ENCODE measurements at regions not wholly inside any gene's neighbourhood (a gene's known extent, or its start where the extent isn't known, plus 50 kb on each side); places are given as distances from the start of the nearest gene placed in this dataset.

DNA sequence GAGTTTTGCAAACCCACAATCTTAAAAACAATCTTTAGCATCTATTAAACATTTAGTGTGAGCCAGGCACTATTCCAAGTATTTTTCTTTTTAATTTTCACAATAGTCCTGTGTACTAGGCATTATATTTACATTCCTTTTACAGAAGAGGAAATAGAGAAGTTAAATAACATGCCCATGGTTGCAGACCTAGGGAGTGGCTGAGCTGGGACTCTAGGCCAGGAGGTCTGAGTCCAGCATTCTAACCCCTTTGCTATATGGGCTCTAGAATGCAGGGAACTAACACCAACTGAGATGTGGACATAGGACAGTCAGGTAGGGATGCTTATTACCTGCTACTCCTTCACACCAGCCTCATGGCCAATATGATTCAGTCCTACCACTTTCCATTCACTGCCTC lies 243.8 kb downstream of the XPNPEP1 start:
- TF ChIP-seq POLR2AphosphoS5 (IDR thresholded peaks at IDR 0.05; ENCODE audit: low read depth, low read length) (no peak), SPI1 (IDR thresholded peaks at IDR 0.05; ENCODE audit: low read depth, low read length) (no peak), POLR2A (IDR thresholded peaks at IDR 0.05; ENCODE audit: low read depth, low read length) (no peak)
